ENCODE measurements at regions not wholly inside any gene's neighbourhood (a gene's known extent, or its start where the extent isn't known, plus 50 kb on each side); places are given as distances from the start of the nearest gene placed in this dataset.

- no peak for DNase-seq (ENCODE audit: low read depth)
Measured at GRCh38 chr5:2240118-2240904, 357.6 kb upstream of the IRX4 start.

- DNase-seq (ENCODE audit: low read depth): no peak
Measured at GRCh38 chr5:2239201-2239910, 356.6 kb upstream of the IRX4 start.

- DNase-seq (ENCODE audit: low read depth): no peak
Measured at GRCh38 chr5:2238732-2239131, 356.0 kb upstream of the IRX4 start.

- DNase-seq (ENCODE audit: low read depth): no peak
Measured at GRCh38 chr5:2227433-2227832, 344.7 kb upstream of the IRX4 start.

GRCh38 chr5:2224689-2225088, 342.0 kb upstream of the IRX4 start:
- DNase-seq (ENCODE audit: low read depth): no peak

- no peak for DNase-seq (ENCODE audit: low read depth)
Measured at GRCh38 chr5:2223303-2223702, 340.6 kb upstream of the IRX4 start.

- DNase-seq (ENCODE audit: low read depth): no peak
Measured at GRCh38 chr5:2222246-2222992, 339.7 kb upstream of the IRX4 start.

- DNase-seq (ENCODE audit: low read depth): no peak
Measured at GRCh38 chr5:2221450-2221849, 338.7 kb upstream of the IRX4 start.

GRCh38 chr5:2220741-2221140, 338.0 kb upstream of the IRX4 start:
- no peak for DNase-seq (ENCODE audit: low read depth)

- no peak for DNase-seq (ENCODE audit: low read depth)
Measured at GRCh38 chr5:2219149-2219776, 336.5 kb upstream of the IRX4 start.

GRCh38 chr5:2217219-2217618, 334.5 kb upstream of the IRX4 start:
- no peak for DNase-seq (ENCODE audit: low read depth)

- DNase-seq (ENCODE audit: low read depth): no peak
Measured at GRCh38 chr5:2214910-2215590, 332.3 kb upstream of the IRX4 start.

- no peak for DNase-seq (ENCODE audit: low read depth)
Measured at GRCh38 chr5:2213121-2213730, 330.5 kb upstream of the IRX4 start.

- DNase-seq (ENCODE audit: low read depth): no peak
Measured at GRCh38 chr5:2212481-2212880, 329.8 kb upstream of the IRX4 start.

GRCh38 chr5:2208239-2208544, 325.5 kb upstream of the IRX4 start:
- no peak for DNase-seq (ENCODE audit: low read depth)

GRCh38 chr5:2207416-2208238, 324.9 kb upstream of the IRX4 start:
- no peak for DNase-seq (ENCODE audit: low read depth)

GRCh38 chr5:2207109-2207399, 324.3 kb upstream of the IRX4 start:
- no peak for DNase-seq (ENCODE audit: low read depth)

GRCh38 chr5:2206293-2207108, 323.8 kb upstream of the IRX4 start:
- no peak for DNase-seq (ENCODE audit: low read depth)

- no peak for DNase-seq (ENCODE audit: low read depth)
Measured at GRCh38 chr5:2205596-2206226, 323.0 kb upstream of the IRX4 start.

GRCh38 chr5:2205185-2205585, 322.5 kb upstream of the IRX4 start:
- no peak for DNase-seq (ENCODE audit: low read depth)
